Fibroblast of peridontal ligament (primary cell): ENCODE measurements at regions not wholly inside any gene's neighbourhood (a gene's known extent, or its start where the extent isn't known, plus 50 kb on each side); places are given as distances from the start of the nearest gene placed in this dataset.
"Not testable (repeated sequence)": the region's sequence is repeated elsewhere in the genome, so short reads cannot be mapped to it uniquely, and the experiment has no call there.

Experiments used
- DNase-seq: peaks from one replicate; pipeline ENCODE4 v3.0.0-alpha.2; 2010; ENCODE audit errors: extremely low read depth

- no peak for DNase-seq
Observed at GRCh38 chr6:3553254-3553653, 96.4 kb upstream of the SLC22A23 start.

DNA sequence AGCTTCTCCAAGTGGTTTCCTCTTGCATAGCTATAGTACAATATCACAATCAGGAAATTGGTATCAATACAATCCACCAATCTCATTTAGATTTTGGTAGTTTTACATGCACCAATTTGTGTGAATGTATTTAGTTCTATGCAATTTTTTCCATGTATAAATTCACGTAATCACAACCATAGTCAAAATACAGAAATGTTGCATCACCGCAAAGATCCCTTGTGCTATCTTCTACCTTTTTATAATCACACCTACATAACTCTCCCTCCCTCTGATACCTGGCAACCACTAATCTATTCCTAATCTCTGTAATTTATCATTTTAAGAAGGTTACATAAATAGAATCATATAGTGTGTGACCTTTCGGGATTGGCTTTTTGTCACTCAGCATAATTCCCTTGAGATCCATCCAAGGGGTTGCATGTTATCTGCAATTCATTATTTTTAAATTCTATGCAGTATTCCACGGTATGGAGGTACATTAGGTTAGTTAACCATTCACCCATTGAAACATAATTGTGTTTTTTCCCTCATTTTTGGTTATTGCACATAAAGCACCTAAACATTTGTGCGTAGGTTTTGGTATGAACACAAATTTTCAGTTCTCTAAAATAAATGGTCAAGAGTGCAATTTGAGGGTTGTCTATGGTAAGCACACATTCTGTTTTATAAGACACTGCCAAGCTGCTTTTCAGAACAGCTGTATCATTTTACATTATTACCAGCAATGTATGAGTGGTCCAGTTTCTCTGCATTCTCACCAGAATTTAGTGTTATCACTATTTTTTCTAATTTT is 95.1 kb upstream of the SLC22A23 start:
- DNase-seq, result no peak

GRCh38 chr6:3549314-3549940 is 92.6 kb upstream of the SLC22A23 start:
- no peak for DNase-seq

DNA sequence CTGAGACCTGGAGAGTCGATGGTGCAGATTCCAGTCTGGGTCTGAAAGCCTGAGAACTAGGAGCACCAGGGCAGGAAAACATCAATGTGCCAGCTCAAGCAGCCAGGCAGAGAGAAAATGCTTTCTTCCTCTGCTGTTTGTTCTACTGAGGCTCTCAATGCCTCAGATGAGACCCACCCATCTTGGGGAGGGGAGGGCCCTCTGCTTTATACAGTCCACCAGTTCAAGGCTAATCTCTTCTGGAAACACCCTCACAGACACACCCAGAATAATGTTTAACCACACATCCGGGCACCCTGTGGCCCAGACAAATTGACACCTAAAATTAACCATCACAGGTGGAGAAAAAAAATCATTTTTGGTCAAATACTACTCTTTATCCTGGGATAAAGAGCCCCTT is 89.3 kb upstream of the SLC22A23 start:
- no peak for DNase-seq

- no peak for DNase-seq
Observed at GRCh38 chr6:3545156-3545555, 88.3 kb upstream of the SLC22A23 start.

DNA sequence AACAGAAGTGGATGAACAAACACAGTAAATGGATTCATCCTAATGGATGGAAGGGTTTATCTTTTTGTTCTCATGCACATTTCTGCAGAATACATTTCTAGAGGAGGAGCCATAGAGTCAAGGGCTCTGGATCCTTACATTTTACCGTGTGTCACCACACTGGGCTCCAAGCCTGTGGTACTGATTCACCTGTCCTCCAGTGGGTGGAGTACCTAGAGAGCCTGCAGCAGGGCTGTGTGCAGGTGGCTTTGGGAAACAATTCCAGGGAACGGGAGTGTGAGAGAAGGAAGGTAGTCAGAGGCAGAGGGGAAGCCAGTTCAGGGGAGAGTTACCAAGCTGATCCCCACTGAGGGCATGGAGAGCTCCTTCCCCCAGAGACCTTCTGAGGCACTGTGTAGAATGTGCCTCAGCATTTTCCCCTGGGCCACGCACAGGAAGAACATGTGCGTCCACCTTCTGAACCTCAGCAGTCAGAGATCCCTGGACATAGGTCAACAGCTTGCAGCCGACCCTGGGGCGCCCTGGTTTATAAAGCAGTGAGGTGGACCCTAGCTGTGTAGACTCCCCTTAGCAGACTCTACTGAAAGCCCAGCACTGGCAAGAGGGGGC is 85.3 kb upstream of the SLC22A23 start:
- DNase-seq, result no peak

- DNase-seq, result no peak
Observed at GRCh38 chr6:3541006-3541585, 84.2 kb upstream of the SLC22A23 start.

DNA sequence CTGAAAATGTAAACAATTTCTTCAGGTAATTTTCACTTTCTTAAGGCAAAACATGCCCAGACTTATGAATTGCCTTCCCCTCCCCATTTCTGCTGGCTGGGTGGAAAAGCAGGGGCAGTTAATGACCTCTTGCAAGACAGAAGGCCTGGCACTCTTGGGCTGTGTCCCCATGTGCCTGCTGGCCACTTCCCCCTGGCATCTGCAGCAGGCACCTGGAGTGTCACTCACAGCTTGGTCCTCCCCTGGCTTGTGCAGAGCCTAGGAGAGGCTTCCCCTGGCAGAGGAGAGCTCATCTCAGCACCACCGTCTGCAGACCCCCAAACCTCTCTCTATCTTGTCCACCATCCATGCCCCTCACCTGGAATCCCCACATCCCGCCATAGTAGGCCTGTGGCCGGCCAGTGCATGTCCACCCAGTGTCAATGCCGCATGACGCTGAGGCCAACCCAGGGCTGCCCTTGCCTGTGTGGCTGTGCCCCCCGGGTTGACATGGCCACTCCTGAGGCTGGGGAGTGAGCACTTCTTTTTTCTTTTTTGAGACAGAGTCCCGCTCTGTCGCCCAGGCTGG is 83.5 kb upstream of the SLC22A23 start:
- DNase-seq, result no peak

DNA sequence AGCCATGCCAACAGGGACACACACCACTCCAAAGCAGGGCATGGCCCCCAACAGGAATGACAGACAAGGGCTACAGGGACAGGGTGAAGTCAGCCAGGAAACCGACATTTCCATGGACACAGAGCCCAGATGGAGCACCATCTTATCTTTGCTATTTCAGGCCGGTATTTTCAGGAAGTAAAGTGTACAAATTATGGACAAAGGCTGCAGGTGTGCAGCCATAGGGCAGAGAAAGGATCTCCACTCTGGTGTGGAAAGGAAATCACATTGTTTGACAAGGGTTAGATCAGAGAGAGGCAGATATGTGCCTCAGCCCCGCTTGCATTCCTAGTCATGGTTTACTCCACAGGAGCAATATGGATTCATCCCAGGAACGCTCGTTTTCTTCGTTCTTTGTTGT is 81.7 kb upstream of the SLC22A23 start:
- no peak for DNase-seq

DNA sequence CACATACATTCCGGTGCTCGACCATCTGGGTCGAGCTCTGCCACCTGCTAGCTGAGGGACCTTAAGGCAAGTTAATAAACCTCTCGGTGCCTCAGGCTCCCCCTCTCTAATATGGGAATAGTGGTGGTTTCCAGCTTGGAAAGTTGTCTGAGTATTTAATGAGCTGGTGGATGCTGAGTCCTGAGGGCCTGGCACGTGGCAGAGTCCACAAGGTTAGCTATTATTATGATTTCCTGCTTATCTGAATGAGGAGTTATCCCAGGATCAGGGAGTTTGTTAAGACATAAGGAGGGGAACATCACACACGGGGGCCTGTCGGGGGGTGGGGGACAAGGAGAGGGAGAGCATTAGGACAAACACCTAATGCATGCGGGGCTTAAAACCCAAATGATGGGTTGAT is 80.1 kb upstream of the SLC22A23 start:
- DNase-seq, result no peak

- DNase-seq, result no peak
Observed at GRCh38 chr6:3535776-3536435, 79.1 kb upstream of the SLC22A23 start.

DNA sequence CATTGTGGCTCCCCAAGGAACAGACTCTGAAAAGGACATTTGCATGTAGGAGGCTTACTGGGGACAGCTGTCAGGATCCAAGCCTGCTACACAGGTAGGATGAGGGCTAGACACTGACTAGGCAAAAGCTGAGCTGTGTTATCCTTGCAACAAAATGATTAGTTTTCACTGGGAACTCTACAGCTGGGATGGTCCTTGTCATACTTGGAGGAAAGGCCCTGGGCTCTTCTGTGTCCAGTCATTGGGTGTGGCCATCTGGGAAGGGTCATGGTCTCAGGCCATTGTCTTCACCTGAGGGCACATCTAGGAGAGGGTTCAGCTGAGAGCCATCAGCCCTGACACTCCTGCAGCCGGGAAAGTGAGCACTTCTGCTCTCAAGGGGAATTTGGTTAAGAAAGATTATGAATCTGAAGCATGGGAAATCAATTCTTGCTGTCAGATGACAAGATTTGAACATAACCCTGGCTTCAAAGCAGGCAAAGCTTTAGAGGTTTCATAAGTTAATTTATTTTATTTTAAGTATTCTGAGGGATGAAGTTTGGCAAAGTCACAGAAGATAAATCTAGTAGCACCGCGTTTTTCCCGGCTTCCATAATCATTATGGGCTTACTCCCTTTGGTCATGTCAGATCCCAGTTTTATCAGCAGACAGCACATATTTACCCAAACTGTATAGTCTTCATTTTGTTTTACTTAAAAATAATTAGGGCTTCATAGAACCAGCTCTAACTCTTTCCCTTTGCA is 78.4 kb upstream of the SLC22A23 start:
- no peak for DNase-seq

DNA sequence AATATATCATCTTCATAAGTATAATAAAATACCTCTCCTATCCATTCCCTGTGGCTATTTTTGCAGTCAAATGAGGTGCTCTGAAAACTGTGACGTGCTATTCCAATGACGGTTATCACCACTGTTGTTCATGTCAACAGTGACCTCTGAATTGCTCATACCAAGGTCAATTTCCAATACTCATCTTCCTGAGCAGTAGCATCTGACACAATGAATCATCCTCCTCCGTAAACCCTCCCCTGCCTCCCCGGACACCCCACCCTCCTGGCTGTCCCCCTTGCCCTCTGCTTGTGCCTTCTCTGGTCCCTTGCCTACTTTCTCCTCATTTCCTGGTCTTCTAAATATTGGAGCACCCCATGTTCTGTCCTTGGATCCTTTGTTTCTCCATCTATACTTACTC is 77.7 kb upstream of the SLC22A23 start:
- DNase-seq, result no peak

DNA sequence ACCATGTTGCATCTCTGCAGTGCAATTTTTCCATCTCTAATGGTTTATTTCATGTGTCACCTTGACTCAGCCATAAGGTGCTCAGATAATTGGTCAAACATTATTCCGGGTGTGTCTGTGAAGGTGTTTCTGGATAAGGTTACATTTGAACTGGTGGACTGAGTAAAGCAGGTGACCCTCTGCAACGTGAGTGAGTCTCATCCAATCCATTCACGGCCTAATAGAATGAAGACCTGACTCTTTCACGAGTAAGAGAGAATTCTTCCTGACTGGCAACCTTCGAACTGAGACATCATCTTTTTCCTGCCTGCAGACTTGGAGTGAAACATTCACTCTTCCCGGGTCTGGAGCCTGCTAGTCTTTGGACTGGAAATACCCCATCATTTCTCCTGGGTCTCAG is 77.1 kb upstream of the SLC22A23 start:
- DNase-seq, result no peak

DNA sequence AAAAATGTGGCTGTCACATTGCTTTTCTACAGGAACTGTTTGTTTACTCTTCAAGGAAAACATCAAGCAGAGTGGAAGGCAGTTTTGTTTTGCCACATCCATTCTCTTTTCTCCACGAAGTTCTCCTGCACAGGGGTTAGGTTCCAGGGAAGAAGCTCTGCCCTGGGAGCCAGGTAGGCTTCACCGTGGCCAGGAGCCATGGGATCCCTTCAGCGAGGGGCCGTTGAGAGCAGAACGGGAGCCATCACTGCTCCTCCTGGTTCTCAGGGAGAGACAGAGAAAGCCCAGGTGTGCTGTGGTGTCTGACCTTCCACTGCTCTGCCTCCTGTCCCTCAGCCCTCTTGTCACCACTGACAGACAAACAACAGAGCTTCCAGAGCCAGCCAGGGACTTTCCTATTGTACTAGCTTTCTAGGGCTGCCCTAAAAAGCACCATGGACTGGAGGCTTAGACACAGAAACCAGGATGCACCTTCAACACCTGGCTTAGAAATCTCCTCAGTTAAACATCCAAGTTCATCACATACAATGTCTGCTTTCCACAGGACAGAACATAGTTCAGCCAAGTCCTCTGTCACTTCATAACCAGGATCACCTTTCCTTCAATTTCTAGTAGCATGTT is 75.6 kb upstream of the SLC22A23 start:
- no peak for DNase-seq

GRCh38 chr6:3531481-3531880 is 74.6 kb upstream of the SLC22A23 start:
- no peak for DNase-seq

GRCh38 chr6:3530515-3530914 is 73.7 kb upstream of the SLC22A23 start:
- DNase-seq, result no peak

- DNase-seq, result no peak
Observed at GRCh38 chr6:3529721-3530120, 72.9 kb upstream of the SLC22A23 start.

GRCh38 chr6:3529232-3529631 is 72.4 kb upstream of the SLC22A23 start:
- DNase-seq, result no peak

- DNase-seq, result not testable (repeated sequence)
Observed at GRCh38 chr6:3528081-3528671, 71.3 kb upstream of the SLC22A23 start.

DNA sequence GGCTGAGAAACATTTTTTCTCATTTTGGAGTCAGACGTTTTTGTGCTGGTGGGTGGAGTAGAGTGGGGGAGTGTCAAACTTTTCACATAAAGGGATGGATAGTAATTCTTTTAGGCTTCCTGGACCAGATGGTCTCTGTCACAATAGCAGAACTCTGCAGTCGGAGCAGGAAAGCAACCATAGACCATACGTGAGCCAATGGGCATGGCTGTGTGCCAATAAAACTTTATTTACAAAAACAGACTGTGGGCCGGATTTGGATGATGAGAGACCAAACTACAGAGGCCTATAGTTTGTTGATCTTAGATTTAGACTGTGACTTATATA is 70.8 kb upstream of the SLC22A23 start:
- no peak for DNase-seq
